ENCODE measurements at regions not wholly inside any gene's neighbourhood (a gene's known extent, or its start where the extent isn't known, plus 50 kb on each side); places are given as distances from the start of the nearest gene placed in this dataset.

- TF ChIP-seq CTCF (IDR thresholded peaks at IDR 0.05) (no peak), REST (IDR thresholded peaks at IDR 0.05) (no peak), EP300 (IDR thresholded peaks at IDR 0.05) (no peak), CHD2 (IDR thresholded peaks at IDR 0.05; ENCODE audit: low read length, partially characterized antibody) (no peak), USF2 (IDR thresholded peaks at IDR 0.05) (no peak), CEBPB (IDR thresholded peaks at IDR 0.05) (no peak), POLR2AphosphoS2 (conservative IDR thresholded peaks at IDR 0.05; ENCODE audit: low read length) (no peak), TFCP2L1 (CRISPR knock-in tag; IDR thresholded peaks at IDR 0.05) (no peak)
Observed at GRCh38 chr9:134981829-134982228, 64.1 kb upstream of the FCN1 start.

Data from A549 (cell line).